Smooth muscle cell (in vitro differentiated cells): ENCODE measurements at regions not wholly inside any gene's neighbourhood (a gene's known extent, or its start where the extent isn't known, plus 50 kb on each side); places are given as distances from the start of the nearest gene placed in this dataset.
"Not testable (repeated sequence)": the region's sequence is repeated elsewhere in the genome, so short reads cannot be mapped to it uniquely, and the experiment has no call there.

ENCODE experiments used
- DNase-seq: peaks from one replicate; lab custom pipeline; 2025; ENCODE audit not compliant: unreplicated experiment; lab: John Stamatoyannopoulos, UW
- H2AFZ ChIP-seq: fragments of 200-600 bp; sonication (generic); 2 replicates; pipeline ENCODE4 v1.6.0; 2016; ENCODE audit warnings: antibody characterized with exemption, low read depth, mild to moderate bottlenecking
- H3F3A ChIP-seq: fragments of 200-600 bp; sonication (generic); 2 replicates; pipeline ENCODE4 v1.6.0; 2017; ENCODE audit warnings: antibody characterized with exemption, low read depth
- H3K27ac ChIP-seq: fragments of 200-600 bp; sonication (generic); 2 replicates; pipeline ENCODE4 v1.5.1; 2016; ENCODE audit warnings: low read depth, mild to moderate bottlenecking
- H3K27me3 ChIP-seq: fragments of 200-600 bp; sonication (generic); 2 replicates; pipeline ENCODE4 v1.6.1; 2016; ENCODE audit warnings: low read depth, mild to moderate bottlenecking
- H3K36me3 ChIP-seq: fragments of 200-600 bp; sonication (generic); 2 replicates; pipeline ENCODE4 v1.5.1; 2016; ENCODE audit warnings: low read depth
- H3K4me1 ChIP-seq: fragments of 200-600 bp; sonication (generic); 2 replicates; pipeline ENCODE4 v1.5.1; 2016; ENCODE audit warnings: low read depth
- H3K4me2 ChIP-seq: fragments of 200-600 bp; sonication (generic); 2 replicates; pipeline ENCODE4 v1.6.0; 2016; ENCODE audit warnings: mild to moderate bottlenecking
- H3K4me3 ChIP-seq: fragments of 200-600 bp; sonication (generic); 2 replicates; pipeline ENCODE4 v1.5.1; 2016; ENCODE audit warnings: mild to moderate bottlenecking
- H3K79me2 ChIP-seq: fragments of 200-600 bp; sonication (generic); 2 replicates; pipeline ENCODE4 v1.6.0; 2016; ENCODE audit warnings: low read depth, mild to moderate bottlenecking
- H3K9ac ChIP-seq: fragments of 200-600 bp; sonication (generic); 2 replicates; pipeline ENCODE4 v1.6.0; 2016; ENCODE audit warnings: low read depth
- H3K9me3 ChIP-seq: fragments of 200-600 bp; sonication (generic); replicated peaks from 2 replicates; pipeline ENCODE4 v1.5.1; 2016; ENCODE audit warnings: low read depth
- H4K20me1 ChIP-seq: fragments of 200-600 bp; sonication (generic); 2 replicates; pipeline ENCODE4 v1.6.0; 2016; ENCODE audit warnings: low read depth
- CTCF ChIP-seq: fragments of 200-600 bp; sonication (generic); IDR thresholded peaks from 2 replicates; pipeline ENCODE4 v1.5.1; 2017; ENCODE audit warnings: borderline replicate concordance, mild to moderate bottlenecking, antibody characterized with exemption; ENCODE audit not compliant: insufficient read depth, poor library complexity, severe bottlenecking
- WGBS: methylation state at CpG from one replicate; pipeline ENCODE4 v1.1.7; 2016; ENCODE audit warnings: low lambda C conversion rate; 5-methylcytosine and 5-hydroxymethylcytosine counted together

DNA sequence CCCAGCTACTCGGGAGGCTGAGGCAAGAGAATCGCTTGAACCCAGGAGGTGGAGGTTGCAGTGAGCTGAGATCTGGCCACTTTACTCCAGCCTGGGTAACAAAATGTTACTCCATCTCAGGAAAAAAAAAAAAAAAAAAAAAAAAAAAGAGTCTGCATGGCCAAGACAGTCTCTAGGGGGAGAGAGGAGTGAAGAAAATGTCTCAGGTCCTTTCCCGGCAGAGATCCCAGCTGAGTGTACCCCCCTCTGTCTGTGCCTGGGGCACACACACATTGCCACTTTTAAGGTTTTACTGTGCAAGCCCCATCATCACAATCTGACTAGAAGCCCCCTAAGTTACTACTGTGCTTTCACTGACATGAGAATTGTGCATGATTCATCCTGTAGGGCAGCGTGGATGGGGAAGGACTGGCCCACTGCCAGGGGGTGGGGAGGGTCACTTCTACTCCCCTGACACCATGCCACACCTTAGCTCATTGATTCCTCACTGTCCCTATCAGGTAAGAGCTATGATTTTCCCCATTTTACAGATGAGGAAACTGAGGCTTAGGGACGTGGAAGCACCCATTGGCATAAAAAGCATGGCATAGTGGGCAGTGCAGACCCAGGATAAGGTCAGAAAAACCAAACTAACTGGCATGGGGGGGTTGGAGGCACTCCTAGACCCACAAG, 102.3 kb upstream of the LARP1 start:
- DNase-seq, result no peak
- Histone ChIP-seq H3K27me3 (no peaks in the 10 kb centered on the region), H3K9ac (no peak overlapping the region), H3F3A (peaks cover 9% of the 10 kb centered on the region), H4K20me1 (no peaks in the 10 kb centered on the region), H3K4me1 (peaks cover 4% of the 10 kb centered on the region), H3K36me3 (no peaks in the 10 kb centered on the region), H2AFZ (no peak overlapping the region), H3K4me2 (no peak overlapping the region), H3K9me3 (no peaks in the 10 kb centered on the region), H3K79me2 (no peaks in the 10 kb centered on the region), H3K27ac (no peak overlapping the region), H3K4me3 (no peak overlapping the region)
- TF ChIP-seq CTCF, result no peak
- 69% methylated on average over 5 of the region's 5 CpGs for WGBS

DNA sequence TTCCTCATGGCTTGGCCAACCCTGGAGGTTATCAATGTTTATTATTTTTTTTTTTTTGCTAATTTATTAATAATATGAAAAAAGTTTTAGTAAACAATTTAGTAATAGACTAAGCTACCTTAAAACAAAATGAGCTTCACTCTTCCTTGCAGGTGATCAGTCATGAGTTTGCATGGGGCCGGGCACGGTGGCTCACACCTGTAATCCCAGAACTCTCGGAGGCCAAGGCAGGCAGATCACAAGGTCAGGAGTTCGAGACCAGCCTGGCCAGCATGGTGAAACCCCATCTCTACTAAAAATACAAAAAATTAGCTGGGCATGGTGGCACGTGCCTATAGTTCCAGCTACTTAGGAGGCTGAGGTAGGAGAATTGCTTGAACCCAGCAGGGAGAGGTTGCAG, 103.4 kb upstream of the LARP1 start:
- not testable (repeated sequence) for H3K9ac ChIP-seq, H3K4me1 ChIP-seq, H3K4me3 ChIP-seq, H3K27ac ChIP-seq, DNase-seq, H3K36me3 ChIP-seq, H3K4me2 ChIP-seq, H4K20me1 ChIP-seq, H3K9me3 ChIP-seq, H3K79me2 ChIP-seq, H2AFZ ChIP-seq, H3K27me3 ChIP-seq
- WGBS, result 95% methylated on average over 5 of the region's 5 CpGs
- peaks cover 10% of the 10 kb centered on the region for H3F3A ChIP-seq

DNA sequence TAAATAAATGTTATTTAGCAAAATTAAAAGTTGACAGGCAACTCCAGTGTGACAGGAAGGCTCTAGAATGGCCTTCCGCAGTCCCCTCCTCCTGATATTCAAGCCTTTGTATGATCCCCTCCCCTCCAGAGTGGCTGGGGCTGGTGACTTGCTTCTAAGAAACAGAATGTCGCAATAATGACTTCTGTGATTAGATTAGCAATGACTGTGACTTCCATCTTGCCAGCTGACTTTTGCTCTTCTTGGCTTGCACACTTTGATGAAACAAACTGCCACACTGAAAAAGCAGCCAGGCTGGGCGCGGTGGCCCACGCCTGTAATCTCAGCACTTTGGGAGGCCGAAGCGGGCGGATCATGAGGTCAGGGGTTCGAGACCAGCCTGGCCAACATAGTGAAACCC, 106.5 kb upstream of the LARP1 start:
- no peak for TF ChIP-seq CTCF
- Histone ChIP-seq H3K4me3 (no peak overlapping the region), H3K4me1 (no peaks in the 10 kb centered on the region), H3K79me2 (no peaks in the 10 kb centered on the region), H3K9me3 (no peaks in the 10 kb centered on the region), H3K9ac (no peak overlapping the region), H3K27me3 (no peaks in the 10 kb centered on the region), H3K4me2 (no peak overlapping the region), H3K36me3 (no peaks in the 10 kb centered on the region), H2AFZ (no peak overlapping the region), H4K20me1 (no peaks in the 10 kb centered on the region), H3K27ac (no peak overlapping the region), H3F3A (peaks cover 4% of the 10 kb centered on the region)
- 71% methylated on average over 9 of the region's 9 CpGs for WGBS
- no peak for DNase-seq

- no peak overlapping the region for H3K4me3 ChIP-seq
- H3K36me3 ChIP-seq, result no peaks in the 10 kb centered on the region
- no peak for DNase-seq
- peak overlapping the region; percentile 82 for H3K4me2 ChIP-seq
- no peak overlapping the region for H2AFZ ChIP-seq
- 92% methylated on average over 16 of the region's 16 CpGs for WGBS
- no peaks in the 10 kb centered on the region for H3K9me3 ChIP-seq
- H3F3A ChIP-seq, result peaks cover 4% of the 10 kb centered on the region
- no peak overlapping the region for H3K9ac ChIP-seq
- H3K27ac ChIP-seq, result peak overlapping the region; percentile 19
- no peaks in the 10 kb centered on the region for H3K79me2 ChIP-seq
- no peaks in the 10 kb centered on the region for H3K4me1 ChIP-seq
- no peaks in the 10 kb centered on the region for H3K27me3 ChIP-seq
- no peaks in the 10 kb centered on the region for H4K20me1 ChIP-seq
- no peak for TF ChIP-seq CTCF
These were observed 106.9 kb upstream of the LARP1 start for GRCh38 chr5:154648229-154648628.
